Endothelial cell (in vitro differentiated cells): ENCODE measurements at regions not wholly inside any gene's neighbourhood (a gene's known extent, or its start where the extent isn't known, plus 50 kb on each side); places are given as distances from the start of the nearest gene placed in this dataset.
A peak's percentile ranks its signal among the peaks of the same experiment; 100 is the strongest.

Experiments
- DNase-seq: peaks from one replicate; pipeline ENCODE4 v3.0.0; 2021; ENCODE audit warnings: low spot score
- H3K27ac Mint-ChIP-seq: one replicate; pipeline ENCODE4 v1.8.0; 2021; ENCODE audit warnings: mixed read lengths, inconsistent platforms; ENCODE audit not compliant: unreplicated experiment
- H3K27me3 Mint-ChIP-seq: one replicate; pipeline ENCODE4 v1.8.0; 2021; ENCODE audit warnings: mild to moderate bottlenecking, moderate library complexity, mixed read lengths, inconsistent platforms; ENCODE audit not compliant: unreplicated experiment
- H3K36me3 Mint-ChIP-seq: one replicate; pipeline ENCODE4 v1.8.0; 2021; ENCODE audit warnings: mild to moderate bottlenecking, low read depth, mixed read lengths, inconsistent platforms; ENCODE audit not compliant: unreplicated experiment
- H3K4me1 Mint-ChIP-seq: one replicate; pipeline ENCODE4 v1.8.0; 2021; ENCODE audit warnings: mild to moderate bottlenecking, mixed read lengths, inconsistent platforms; ENCODE audit not compliant: unreplicated experiment
- H3K4me3 Mint-ChIP-seq: one replicate; pipeline ENCODE4 v1.8.0; 2021; ENCODE audit warnings: mild to moderate bottlenecking, mixed read lengths, inconsistent platforms; ENCODE audit not compliant: unreplicated experiment
- H3K9me3 Mint-ChIP-seq: one replicate; pipeline ENCODE4 v1.8.0; 2021; ENCODE audit warnings: mixed read lengths, inconsistent platforms; ENCODE audit not compliant: unreplicated experiment
- TF ChIP-seq, protein P1 (sequence below): fragments of 200-600 bp; sonication (generic); IDR thresholded peaks from one replicate; pipeline ENCODE4 v1.5.0; 2021; ENCODE audit warnings: antibody characterized with exemption; ENCODE audit not compliant: unreplicated experiment

DNA sequence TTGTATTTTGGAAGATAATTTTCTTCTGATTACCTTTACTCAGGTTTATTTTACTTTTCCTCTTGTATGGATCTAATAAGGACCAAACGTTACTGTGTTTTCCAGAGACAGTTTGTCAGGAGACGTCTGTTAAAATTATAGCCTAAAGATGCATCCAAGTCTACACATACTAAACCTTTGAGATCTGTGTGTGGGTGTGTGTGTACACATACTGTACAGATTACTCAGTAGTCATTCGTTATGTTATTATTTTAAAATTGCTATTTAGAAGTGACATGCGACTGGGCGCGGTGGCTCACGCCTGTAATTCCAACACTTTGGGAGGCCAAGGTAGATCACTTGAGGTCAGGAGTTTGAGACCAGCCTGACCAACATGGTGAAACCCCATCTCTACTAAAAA, 51.6 kb upstream of the CNTLN start:
- no peak for DNase-seq
- no peak overlapping the region for H3K27ac Mint-ChIP-seq
- TF ChIP-seq, protein P1, sequence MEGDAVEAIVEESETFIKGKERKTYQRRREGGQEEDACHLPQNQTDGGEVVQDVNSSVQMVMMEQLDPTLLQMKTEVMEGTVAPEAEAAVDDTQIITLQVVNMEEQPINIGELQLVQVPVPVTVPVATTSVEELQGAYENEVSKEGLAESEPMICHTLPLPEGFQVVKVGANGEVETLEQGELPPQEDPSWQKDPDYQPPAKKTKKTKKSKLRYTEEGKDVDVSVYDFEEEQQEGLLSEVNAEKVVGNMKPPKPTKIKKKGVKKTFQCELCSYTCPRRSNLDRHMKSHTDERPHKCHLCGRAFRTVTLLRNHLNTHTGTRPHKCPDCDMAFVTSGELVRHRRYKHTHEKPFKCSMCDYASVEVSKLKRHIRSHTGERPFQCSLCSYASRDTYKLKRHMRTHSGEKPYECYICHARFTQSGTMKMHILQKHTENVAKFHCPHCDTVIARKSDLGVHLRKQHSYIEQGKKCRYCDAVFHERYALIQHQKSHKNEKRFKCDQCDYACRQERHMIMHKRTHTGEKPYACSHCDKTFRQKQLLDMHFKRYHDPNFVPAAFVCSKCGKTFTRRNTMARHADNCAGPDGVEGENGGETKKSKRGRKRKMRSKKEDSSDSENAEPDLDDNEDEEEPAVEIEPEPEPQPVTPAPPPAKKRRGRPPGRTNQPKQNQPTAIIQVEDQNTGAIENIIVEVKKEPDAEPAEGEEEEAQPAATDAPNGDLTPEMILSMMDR, result no peak
- no peaks in the 10 kb centered on the region for H3K4me1 Mint-ChIP-seq
- no peaks in the 10 kb centered on the region for H3K36me3 Mint-ChIP-seq
- no peak overlapping the region for H3K4me3 Mint-ChIP-seq
- H3K9me3 Mint-ChIP-seq, result no peaks in the 10 kb centered on the region
- peaks cover 2% of the 10 kb centered on the region for H3K27me3 Mint-ChIP-seq

DNA sequence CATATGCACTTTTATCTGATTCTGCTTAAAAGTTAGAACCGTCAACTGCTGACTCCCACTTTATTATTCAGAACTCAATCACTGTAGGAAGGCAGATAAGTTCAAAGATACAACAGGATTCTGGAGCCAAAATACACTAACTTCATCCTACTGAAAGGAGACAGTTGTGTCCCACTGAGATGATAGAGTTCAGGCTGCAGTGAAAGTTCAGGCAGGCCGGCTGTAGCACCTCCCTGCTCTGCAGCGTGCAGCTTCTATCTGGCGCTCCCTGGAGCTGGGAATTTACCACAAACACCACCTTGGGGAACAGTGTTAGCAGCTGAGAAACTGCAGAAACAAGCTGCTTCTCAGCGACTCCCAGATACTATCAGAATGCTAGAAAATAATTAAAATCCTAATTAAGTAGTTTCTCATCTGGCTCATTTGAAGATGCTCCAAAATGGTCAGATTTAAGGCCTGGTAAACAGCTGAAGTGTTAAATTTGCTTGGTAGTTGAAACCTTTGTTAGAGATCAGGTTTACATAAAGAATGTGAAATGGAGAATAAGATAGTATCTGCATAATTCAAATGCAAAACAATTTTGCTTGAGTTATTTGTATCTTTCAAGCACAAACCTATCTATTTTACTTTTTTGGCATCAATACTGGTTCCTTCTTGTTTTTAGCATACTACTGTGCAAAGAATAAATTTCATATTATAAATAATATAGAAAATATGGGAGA, 52.3 kb upstream of the CNTLN start:
- no peaks in the 10 kb centered on the region for H3K9me3 Mint-ChIP-seq
- DNase-seq, result peak; percentile 16
- TF ChIP-seq, protein P1, result no peak
- no peak overlapping the region for H3K4me3 Mint-ChIP-seq
- H3K4me1 Mint-ChIP-seq, result no peaks in the 10 kb centered on the region
- peaks cover 2% of the 10 kb centered on the region for H3K27me3 Mint-ChIP-seq
- no peak overlapping the region for H3K27ac Mint-ChIP-seq
- no peaks in the 10 kb centered on the region for H3K36me3 Mint-ChIP-seq

DNA sequence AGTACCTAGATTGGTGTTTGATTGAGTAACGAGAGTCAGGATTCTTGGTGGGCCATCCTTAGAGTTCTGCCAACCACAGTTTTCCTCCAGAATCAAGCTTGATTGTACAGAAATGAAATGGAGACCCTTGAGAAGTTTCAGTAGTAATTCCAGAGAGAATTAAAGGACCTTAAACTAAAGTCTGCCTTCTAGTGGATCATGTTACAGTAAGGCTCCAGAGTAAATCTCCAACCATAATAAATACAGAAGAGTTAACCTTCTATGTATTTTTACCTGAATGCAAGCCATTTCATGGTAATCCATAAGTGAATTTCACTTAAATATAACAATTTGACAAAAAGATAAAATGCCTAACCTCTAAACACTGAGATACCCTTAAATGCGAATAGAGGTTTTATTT, 53.0 kb upstream of the CNTLN start:
- DNase-seq, result no peak
- TF ChIP-seq, protein P1, result no peak
- no peaks in the 10 kb centered on the region for H3K9me3 Mint-ChIP-seq
- H3K27me3 Mint-ChIP-seq, result peaks cover 2% of the 10 kb centered on the region
- H3K27ac Mint-ChIP-seq, result no peak overlapping the region
- H3K36me3 Mint-ChIP-seq, result no peaks in the 10 kb centered on the region
- no peak overlapping the region for H3K4me3 Mint-ChIP-seq
- no peaks in the 10 kb centered on the region for H3K4me1 Mint-ChIP-seq

DNA sequence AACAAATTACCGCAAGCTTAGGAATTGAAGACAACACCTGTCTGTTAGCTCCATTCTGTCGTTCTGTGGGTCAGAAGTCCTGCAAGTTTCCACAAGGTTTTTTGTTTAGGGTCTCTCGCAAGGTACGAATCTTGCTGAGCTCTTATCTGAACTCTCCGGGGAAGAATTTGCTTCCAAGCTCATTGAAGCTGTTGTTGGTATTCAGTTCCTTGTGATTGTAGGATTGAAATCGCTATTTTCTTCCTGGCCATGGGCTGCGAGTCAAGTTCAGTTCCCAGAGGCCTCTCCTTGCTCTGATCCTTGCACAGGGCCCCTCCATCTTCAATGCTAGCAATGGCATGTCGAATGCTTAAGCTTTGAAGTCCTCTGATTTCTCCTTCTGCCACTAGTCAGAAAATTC, 53.5 kb upstream of the CNTLN start:
- no peak for DNase-seq
- Mint-ChIP-seq H3K27me3 (peaks cover 2% of the 10 kb centered on the region), H3K27ac (no peak overlapping the region), H3K4me3 (no peak overlapping the region), H3K36me3 (no peaks in the 10 kb centered on the region), H3K9me3 (no peaks in the 10 kb centered on the region), H3K4me1 (no peaks in the 10 kb centered on the region)
- TF ChIP-seq, protein P1, result no peak

DNA sequence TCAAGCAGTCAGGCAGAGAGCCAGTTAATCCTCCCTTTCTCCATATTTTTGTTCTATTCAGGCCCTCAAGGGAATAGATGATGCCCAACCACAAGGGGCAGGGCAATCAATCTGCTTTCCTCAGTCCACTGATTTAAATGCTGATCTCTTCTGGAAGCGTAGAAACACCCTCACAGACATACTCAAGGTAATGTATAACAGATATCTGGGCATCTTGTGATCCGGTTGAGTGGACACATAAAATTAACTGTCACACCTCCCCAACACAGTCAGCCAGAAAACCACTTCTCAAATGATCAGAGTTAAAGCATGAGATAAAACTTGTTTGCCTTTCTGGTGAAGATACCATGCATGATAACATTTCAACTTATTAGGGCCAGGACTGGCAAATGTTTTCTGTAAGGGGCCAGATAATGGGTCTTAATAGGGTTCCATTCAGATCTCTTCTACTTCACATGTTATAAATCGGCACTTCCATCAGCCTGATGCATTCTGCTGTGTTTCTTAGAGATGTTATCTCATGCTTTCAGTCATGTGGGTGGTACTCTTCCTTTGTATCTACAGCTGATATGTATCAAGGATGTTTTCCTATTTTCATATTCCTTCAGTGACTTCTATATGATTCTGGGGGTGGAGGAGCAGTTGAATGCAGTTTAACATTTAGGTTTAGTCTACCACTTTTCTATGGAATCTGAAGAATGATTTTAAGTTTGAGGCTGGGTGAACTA, 58.9 kb upstream of the CNTLN start:
- Mint-ChIP-seq H3K9me3 (no peaks in the 10 kb centered on the region), H3K27me3 (peaks cover 9% of the 10 kb centered on the region), H3K4me1 (no peaks in the 10 kb centered on the region), H3K4me3 (no peak overlapping the region), H3K27ac (no peak overlapping the region), H3K36me3 (no peaks in the 10 kb centered on the region)
- TF ChIP-seq, protein P1, result no peak
- no peak for DNase-seq
